ENCODE measurements at regions not wholly inside any gene's neighbourhood (a gene's known extent, or its start where the extent isn't known, plus 50 kb on each side); places are given as distances from the start of the nearest gene placed in this dataset.

DNA sequence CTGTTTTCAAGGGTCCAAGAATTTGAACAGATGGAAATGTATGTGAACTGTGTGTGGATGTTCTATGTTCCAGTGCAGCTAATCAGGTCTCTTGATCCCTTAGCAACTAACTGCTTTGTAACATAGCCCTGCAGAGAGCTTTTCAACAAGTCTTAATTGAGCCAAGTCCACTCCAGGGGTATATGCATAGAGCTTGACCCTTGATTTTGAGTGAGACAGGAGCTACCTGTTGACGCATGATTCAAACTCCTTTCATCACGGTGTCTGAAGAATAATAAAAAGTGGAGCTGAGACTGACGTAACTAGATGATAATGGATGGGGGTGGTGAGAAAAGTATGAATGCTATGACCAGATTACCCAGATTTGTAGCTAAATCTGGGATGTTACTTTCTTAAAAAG is 93.3 kb upstream of the CCDC54 start:
- TF ChIP-seq, protein P1, sequence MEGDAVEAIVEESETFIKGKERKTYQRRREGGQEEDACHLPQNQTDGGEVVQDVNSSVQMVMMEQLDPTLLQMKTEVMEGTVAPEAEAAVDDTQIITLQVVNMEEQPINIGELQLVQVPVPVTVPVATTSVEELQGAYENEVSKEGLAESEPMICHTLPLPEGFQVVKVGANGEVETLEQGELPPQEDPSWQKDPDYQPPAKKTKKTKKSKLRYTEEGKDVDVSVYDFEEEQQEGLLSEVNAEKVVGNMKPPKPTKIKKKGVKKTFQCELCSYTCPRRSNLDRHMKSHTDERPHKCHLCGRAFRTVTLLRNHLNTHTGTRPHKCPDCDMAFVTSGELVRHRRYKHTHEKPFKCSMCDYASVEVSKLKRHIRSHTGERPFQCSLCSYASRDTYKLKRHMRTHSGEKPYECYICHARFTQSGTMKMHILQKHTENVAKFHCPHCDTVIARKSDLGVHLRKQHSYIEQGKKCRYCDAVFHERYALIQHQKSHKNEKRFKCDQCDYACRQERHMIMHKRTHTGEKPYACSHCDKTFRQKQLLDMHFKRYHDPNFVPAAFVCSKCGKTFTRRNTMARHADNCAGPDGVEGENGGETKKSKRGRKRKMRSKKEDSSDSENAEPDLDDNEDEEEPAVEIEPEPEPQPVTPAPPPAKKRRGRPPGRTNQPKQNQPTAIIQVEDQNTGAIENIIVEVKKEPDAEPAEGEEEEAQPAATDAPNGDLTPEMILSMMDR (conservative IDR thresholded peaks at IDR 0.05; ENCODE audit: low read depth in 2 of 2) = no peak
- no peak for TF ChIP-seq JUNB (IDR thresholded peaks at IDR 0.05; ENCODE audit: unreplicated experiment)
- no peak for TF ChIP-seq REST (IDR thresholded peaks at IDR 0.05; ENCODE audit: unreplicated experiment)
- TF ChIP-seq EZH2 (IDR thresholded peaks at IDR 0.05; ENCODE audit: low read depth, unreplicated experiment) = no peak
- TF ChIP-seq POLR2AphosphoS5 (IDR thresholded peaks at IDR 0.05; ENCODE audit: low read depth) = no peak
- no peak for TF ChIP-seq EZH2phosphoT487 (IDR thresholded peaks at IDR 0.05; ENCODE audit: unreplicated experiment)
- no peak for TF ChIP-seq NANOG (IDR thresholded peaks at IDR 0.05; ENCODE audit: borderline replicate concordance)
- no peak for TF ChIP-seq CREB1 (CRISPR knock-in tag; IDR thresholded peaks at IDR 0.05; ENCODE audit: low read depth)
- no peak for TF ChIP-seq ZNF114 (CRISPR knock-in tag; IDR thresholded peaks at IDR 0.05)
- TF ChIP-seq ZNF331 (CRISPR knock-in tag; IDR thresholded peaks at IDR 0.05; ENCODE audit: low read depth) = no peak
- no peak for TF ChIP-seq STAT1 (IDR thresholded peaks at IDR 0.05; ENCODE audit: unreplicated experiment)

Measured in GM23338 (cell line).